ENCODE measurements at regions not wholly inside any gene's neighbourhood (a gene's known extent, or its start where the extent isn't known, plus 50 kb on each side); places are given as distances from the start of the nearest gene placed in this dataset.

DNA sequence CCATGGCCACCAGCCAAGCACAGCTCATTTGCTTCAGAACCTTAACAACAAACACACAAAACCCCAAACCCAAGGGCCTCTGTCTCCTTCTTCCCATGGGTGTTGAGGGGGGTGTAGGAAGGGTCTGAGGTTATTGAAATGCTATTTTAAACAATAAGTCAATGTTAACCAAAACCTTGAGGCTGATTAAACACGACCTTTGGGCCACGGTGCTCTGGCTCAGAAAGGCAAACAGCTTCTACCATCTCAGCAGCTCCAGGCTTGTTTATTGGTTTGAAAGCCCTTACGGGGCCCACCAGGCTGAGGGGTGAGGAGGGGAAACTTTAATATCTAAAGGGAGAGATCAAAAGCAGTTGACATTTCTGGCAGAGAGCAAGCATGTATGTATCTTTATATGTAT, 185.7 kb upstream of the IRX6 start:
- Histone ChIP-seq H3K36me3 (replicated peaks in 1 of 2; ENCODE audit: control insufficient read depth in 2 of 2, insufficient read depth in 2 of 2, low read length in 2 of 2) (no peaks in the 10 kb centered on the region), H3K23ac (ENCODE audit: low read depth, low read length, poor library complexity) (no peak overlapping the region), H2BK120ac (ENCODE audit: low read depth, low read length) (no peak overlapping the region), H2BK12ac (ENCODE audit: low read length) (no peak overlapping the region), H3K4ac (ENCODE audit: low read length) (no peak overlapping the region), H2AK5ac (ENCODE audit: low read depth, low read length) (no peak overlapping the region), H3K4me1 (ENCODE audit: control insufficient read depth in 2 of 2, insufficient read depth in 1 of 2, low read depth in 1 of 2, low read length in 2 of 2) (peaks cover 0 to 4% of the 10 kb centered on the region in 2 donors), H3K9me3 (replicated peaks in 1 of 2; ENCODE audit: control insufficient read depth in 2 of 2, insufficient read depth in 1 of 2, low read depth in 1 of 2, low read length in 2 of 2) (no peaks in the 10 kb centered on the region), H3K14ac (ENCODE audit: low read length) (no peak overlapping the region), H4K8ac (ENCODE audit: low read depth, low read length) (no peak overlapping the region), H3K79me1 (ENCODE audit: low read depth, low read length) (no peaks in the 10 kb centered on the region), H2AFZ (ENCODE audit: low read length) (no peak overlapping the region), H3K27me3 (ENCODE audit: control insufficient read depth in 3 of 3, insufficient read depth in 3 of 3, low read depth in 1 of 3, low read length in 3 of 3) (no peaks in the 10 kb centered on the region), H3K18ac (ENCODE audit: low read length) (peak overlapping the region; percentile 39), H2BK15ac (ENCODE audit: low read length) (no peak overlapping the region), H3K4me3 (ENCODE audit: low read length in 2 of 2) (no peak overlapping the region), H4K91ac (ENCODE audit: low read depth, low read length, poor library complexity) (no peak overlapping the region), H3K27ac (replicated peaks; ENCODE audit: low read length) (no peak overlapping the region), H3K4me2 (ENCODE audit: insufficient read depth, low read length, poor library complexity, severe bottlenecking) (no peak overlapping the region), H3K9ac (ENCODE audit: low read depth, low read length, poor library complexity) (no peak overlapping the region), H2BK5ac (ENCODE audit: low read length) (no peak overlapping the region)
- DNase-seq (ENCODE audit: low spot score) = no peak
- WGBS, 2 donors (ENCODE audit: extremely low coverage in 2 of 2, insufficient read length in 2 of 2, insufficient replicate concordance in 1 of 2) = no CpG with 5 or more reads among the region's 3 CpGs

GRCh38 chr16:55142405-55142804, 181.6 kb upstream of the IRX6 start:
- Histone ChIP-seq H3K14ac (ENCODE audit: low read length) (no peak overlapping the region), H3K9me3 (replicated peaks in 1 of 2; ENCODE audit: control insufficient read depth in 2 of 2, insufficient read depth in 1 of 2, low read depth in 1 of 2, low read length in 2 of 2) (no peaks in the 10 kb centered on the region), H4K91ac (ENCODE audit: low read depth, low read length, poor library complexity) (no peak overlapping the region), H3K9ac (ENCODE audit: low read depth, low read length, poor library complexity) (no peak overlapping the region), H3K27me3 (ENCODE audit: control insufficient read depth in 3 of 3, insufficient read depth in 3 of 3, low read depth in 1 of 3, low read length in 3 of 3) (no peaks in the 10 kb centered on the region), H3K4ac (ENCODE audit: low read length) (no peak overlapping the region), H3K23ac (ENCODE audit: low read depth, low read length, poor library complexity) (no peak overlapping the region), H2AFZ (ENCODE audit: low read length) (no peak overlapping the region), H3K4me1 (ENCODE audit: control insufficient read depth in 2 of 2, insufficient read depth in 1 of 2, low read depth in 1 of 2, low read length in 2 of 2) (peaks cover 0 to 2% of the 10 kb centered on the region in 2 donors), H2BK5ac (ENCODE audit: low read length) (no peak overlapping the region), H3K79me1 (ENCODE audit: low read depth, low read length) (no peaks in the 10 kb centered on the region), H3K4me3 (ENCODE audit: low read length in 2 of 2) (no peak overlapping the region), H3K27ac (replicated peaks; ENCODE audit: low read length) (no peak overlapping the region), H3K4me2 (ENCODE audit: insufficient read depth, low read length, poor library complexity, severe bottlenecking) (no peak overlapping the region), H2BK120ac (ENCODE audit: low read depth, low read length) (no peak overlapping the region), H4K8ac (ENCODE audit: low read depth, low read length) (no peak overlapping the region), H2AK5ac (ENCODE audit: low read depth, low read length) (no peak overlapping the region), H3K36me3 (replicated peaks in 1 of 2; ENCODE audit: control insufficient read depth in 2 of 2, insufficient read depth in 2 of 2, low read length in 2 of 2) (no peaks in the 10 kb centered on the region), H2BK15ac (ENCODE audit: low read length) (no peak overlapping the region), H2BK12ac (ENCODE audit: low read length) (no peak overlapping the region), H3K18ac (ENCODE audit: low read length) (no peak overlapping the region)
- DNase-seq (ENCODE audit: low spot score) = no peak
- WGBS, 2 donors (ENCODE audit: extremely low coverage in 2 of 2, insufficient read length in 2 of 2, insufficient replicate concordance in 1 of 2) = no CpG with 5 or more reads among the region's 4 CpGs

GRCh38 chr16:55144651-55145050, 179.4 kb upstream of the IRX6 start:
- H3K27ac ChIP-seq (replicated peaks; ENCODE audit: low read length) = no peak overlapping the region
- no peaks in the 10 kb centered on the region for H3K4me1 ChIP-seq (ENCODE audit: control insufficient read depth in 2 of 2, insufficient read depth in 1 of 2, low read depth in 1 of 2, low read length in 2 of 2)
- H3K4me3 ChIP-seq (ENCODE audit: low read length in 2 of 2) = no peak overlapping the region
- H3K4ac ChIP-seq (ENCODE audit: low read length) = no peak overlapping the region
- H3K79me1 ChIP-seq (ENCODE audit: low read depth, low read length) = no peaks in the 10 kb centered on the region
- no peak overlapping the region for H2BK5ac ChIP-seq (ENCODE audit: low read length)
- no peak overlapping the region for H3K4me2 ChIP-seq (ENCODE audit: insufficient read depth, low read length, poor library complexity, severe bottlenecking)
- no peak overlapping the region for H2BK120ac ChIP-seq (ENCODE audit: low read depth, low read length)
- no peak overlapping the region for H4K91ac ChIP-seq (ENCODE audit: low read depth, low read length, poor library complexity)
- H3K9me3 ChIP-seq (replicated peaks in 1 of 2; ENCODE audit: control insufficient read depth in 2 of 2, insufficient read depth in 1 of 2, low read depth in 1 of 2, low read length in 2 of 2) = no peaks in the 10 kb centered on the region
- DNase-seq (ENCODE audit: low spot score) = no peak
- WGBS, 2 donors (ENCODE audit: extremely low coverage in 2 of 2, insufficient read length in 2 of 2, insufficient replicate concordance in 1 of 2) = no CpG with 5 or more reads among the region's 3 CpGs
- no peaks in the 10 kb centered on the region for H3K27me3 ChIP-seq (ENCODE audit: control insufficient read depth in 3 of 3, insufficient read depth in 3 of 3, low read depth in 1 of 3, low read length in 3 of 3)
- no peak overlapping the region for H2BK15ac ChIP-seq (ENCODE audit: low read length)
- no peak overlapping the region for H3K18ac ChIP-seq (ENCODE audit: low read length)
- H2AK5ac ChIP-seq (ENCODE audit: low read depth, low read length) = no peak overlapping the region
- H3K14ac ChIP-seq (ENCODE audit: low read length) = no peak overlapping the region
- H3K36me3 ChIP-seq (replicated peaks in 1 of 2; ENCODE audit: control insufficient read depth in 2 of 2, insufficient read depth in 2 of 2, low read length in 2 of 2) = no peaks in the 10 kb centered on the region
- H2BK12ac ChIP-seq (ENCODE audit: low read length) = no peak overlapping the region
- H2AFZ ChIP-seq (ENCODE audit: low read length) = no peak overlapping the region
- no peak overlapping the region for H4K8ac ChIP-seq (ENCODE audit: low read depth, low read length)
- H3K23ac ChIP-seq (ENCODE audit: low read depth, low read length, poor library complexity) = no peak overlapping the region
- no peak overlapping the region for H3K9ac ChIP-seq (ENCODE audit: low read depth, low read length, poor library complexity)

- Histone ChIP-seq H3K14ac (ENCODE audit: low read length) (no peak overlapping the region), H2AFZ (ENCODE audit: low read length) (no peak overlapping the region), H3K36me3 (replicated peaks in 1 of 2; ENCODE audit: control insufficient read depth in 2 of 2, insufficient read depth in 2 of 2, low read length in 2 of 2) (no peaks in the 10 kb centered on the region), H3K27me3 (ENCODE audit: control insufficient read depth in 3 of 3, insufficient read depth in 3 of 3, low read depth in 1 of 3, low read length in 3 of 3) (no peaks in the 10 kb centered on the region), H3K4ac (ENCODE audit: low read length) (no peak overlapping the region), H2AK5ac (ENCODE audit: low read depth, low read length) (no peak overlapping the region), H2BK15ac (ENCODE audit: low read length) (no peak overlapping the region), H3K4me3 (ENCODE audit: low read length in 2 of 2) (no peak overlapping the region), H3K27ac (replicated peaks; ENCODE audit: low read length) (no peak overlapping the region), H3K23ac (ENCODE audit: low read depth, low read length, poor library complexity) (no peak overlapping the region), H3K9ac (ENCODE audit: low read depth, low read length, poor library complexity) (no peak overlapping the region), H2BK12ac (ENCODE audit: low read length) (no peak overlapping the region), H3K4me2 (ENCODE audit: insufficient read depth, low read length, poor library complexity, severe bottlenecking) (no peak overlapping the region), H2BK120ac (ENCODE audit: low read depth, low read length) (no peak overlapping the region), H3K18ac (ENCODE audit: low read length) (no peak overlapping the region), H4K91ac (ENCODE audit: low read depth, low read length, poor library complexity) (no peak overlapping the region), H3K79me1 (ENCODE audit: low read depth, low read length) (no peaks in the 10 kb centered on the region), H3K9me3 (replicated peaks in 1 of 2; ENCODE audit: control insufficient read depth in 2 of 2, insufficient read depth in 1 of 2, low read depth in 1 of 2, low read length in 2 of 2) (no peaks in the 10 kb centered on the region), H3K4me1 (ENCODE audit: control insufficient read depth in 2 of 2, insufficient read depth in 1 of 2, low read depth in 1 of 2, low read length in 2 of 2) (peaks cover 0 to 3% of the 10 kb centered on the region in 2 donors), H2BK5ac (ENCODE audit: low read length) (no peak overlapping the region), H4K8ac (ENCODE audit: low read depth, low read length) (no peak overlapping the region)
- no CpG with 5 or more reads among the region's 2 CpGs for WGBS, 2 donors (ENCODE audit: extremely low coverage in 2 of 2, insufficient read length in 2 of 2, insufficient replicate concordance in 1 of 2)
- no peak for DNase-seq (ENCODE audit: low spot score)
Measured at GRCh38 chr16:55145771-55146603, 178.0 kb upstream of the IRX6 start.
